ENCODE measurements at regions not wholly inside any gene's neighbourhood (a gene's known extent, or its start where the extent isn't known, plus 50 kb on each side); places are given as distances from the start of the nearest gene placed in this dataset.

DNA sequence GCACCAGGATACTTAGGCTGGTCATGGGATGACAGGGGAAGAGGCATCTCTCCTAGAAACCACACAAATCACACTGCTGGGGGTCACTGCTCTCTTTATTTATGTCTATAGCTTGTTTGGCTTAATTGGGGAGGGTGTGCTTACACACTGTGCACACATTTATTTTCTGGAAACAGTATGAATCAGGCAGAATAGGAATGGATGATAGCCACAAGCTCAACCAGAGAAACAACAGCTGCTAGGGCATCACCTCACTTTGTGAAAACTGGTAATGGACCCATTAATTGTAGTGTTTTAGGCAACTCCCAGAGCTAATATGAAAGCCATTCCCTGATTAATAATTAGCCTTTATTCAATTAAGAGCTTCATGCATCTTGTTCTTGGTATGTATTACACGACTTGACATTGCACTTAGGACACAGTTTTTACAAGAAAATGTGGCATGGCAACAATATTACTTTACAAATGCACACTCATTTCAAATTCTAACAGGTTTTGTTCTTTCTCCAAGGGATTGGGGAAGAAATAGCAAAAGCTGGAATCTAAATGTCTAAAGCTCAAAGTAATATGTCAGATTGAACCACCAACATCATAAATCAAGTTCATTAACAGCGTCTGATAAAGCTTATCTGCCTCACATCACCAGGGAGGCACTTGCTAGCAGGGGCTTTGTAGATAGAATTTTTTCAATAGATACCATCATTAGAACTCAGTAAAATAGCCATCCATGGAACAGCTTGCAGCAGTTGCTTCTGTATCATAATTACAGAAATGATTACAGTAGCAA, 361.9 kb upstream of the FSHR start:
- no peak for TF ChIP-seq TCF3 (IDR thresholded peaks at IDR 0.05; ENCODE audit: borderline replicate concordance, insufficient read depth, low read depth, low read length)
- no peaks in the 10 kb centered on the region for H3K9me3 ChIP-seq (replicated peaks; ENCODE audit: control insufficient read depth, insufficient read depth, low read length)
- no TSS peak for BruUV-seq (replicated peaks)
- FAIRE-seq = no peak
- RAD21 ChIA-PET (ENCODE audit: unreplicated experiment) = no interaction called here
- H3K4me3 ChIP-seq = no peak overlapping the region
- no peak overlapping the region for H2AFZ ChIP-seq (ENCODE audit: control insufficient read depth, low read depth, low read length)
- no peak for DNase-seq (ENCODE audit: low read depth, low spot score)
- no peak overlapping the region for H3K27ac ChIP-seq (ENCODE audit: control insufficient read depth, insufficient read depth)
- WGBS (ENCODE audit: insufficient coverage, insufficient replicate concordance, low lambda C conversion rate, missing lambda C conversion rate) = 24% methylated on average over 2 of the region's 2 CpGs
- intact Hi-C loops (cut with micrococcal nuclease; ENCODE audit: unreplicated experiment) = no loop called here
- no peaks in the 10 kb centered on the region for H3K4me1 ChIP-seq (ENCODE audit: control insufficient read depth, insufficient read depth, low read length)
- no peak overlapping the region for H3K9ac ChIP-seq (ENCODE audit: control insufficient read depth, insufficient read depth, low read length)
- POLR2A ChIA-PET = no interaction called here
- CTCF ChIA-PET = interaction anchor here (0.6 kb wide), 1 partner anchor 14 kb away, joined by 3 read pairs; no protein-coding TSS in a partner anchor
- H4K20me1 ChIP-seq (ENCODE audit: control insufficient read depth, insufficient read depth) = no peaks in the 10 kb centered on the region
- no peaks in the 10 kb centered on the region for H3K36me3 ChIP-seq (ENCODE audit: control insufficient read depth in 2 of 2, insufficient read depth in 2 of 2, low read length in 1 of 2)
- SMC1A ChIA-PET (ENCODE audit: uncharacterized antibody, unreplicated experiment) = interaction anchor here (0.7 kb wide), 1 partner anchor 65 kb away, joined by 3 read pairs; no protein-coding TSS in a partner anchor
- in situ Hi-C loops (cut with MboI) = no loop called here
- H3K27me3 ChIP-seq (replicated peaks in 1 of 2; ENCODE audit: control insufficient read depth in 2 of 2, insufficient read depth in 2 of 2, low read length in 1 of 2) = no peaks in the 10 kb centered on the region
- no peak for ATAC-seq
- H3K4me2 ChIP-seq (ENCODE audit: control insufficient read depth, insufficient read depth) = no peak overlapping the region
- no peaks in the 10 kb centered on the region for H3K79me2 ChIP-seq (ENCODE audit: control insufficient read depth, insufficient read depth, low read length)

GRCh38 chr2:49514201-49514600, 359.9 kb upstream of the FSHR start:
- ChIA-PET CTCF (no interaction called here), RAD21 (ENCODE audit: unreplicated experiment) (no interaction called here), POLR2A (no interaction called here), SMC1A (ENCODE audit: uncharacterized antibody, unreplicated experiment) (no interaction called here)
- ATAC-seq = no peak
- Histone ChIP-seq H3K9ac (ENCODE audit: control insufficient read depth, insufficient read depth, low read length) (no peak overlapping the region), H3K36me3 (ENCODE audit: control insufficient read depth in 2 of 2, insufficient read depth in 2 of 2, low read length in 1 of 2) (no peaks in the 10 kb centered on the region), H3K4me2 (ENCODE audit: control insufficient read depth, insufficient read depth) (no peak overlapping the region), H2AFZ (ENCODE audit: control insufficient read depth, low read depth, low read length) (no peak overlapping the region), H3K27me3 (replicated peaks in 1 of 2; ENCODE audit: control insufficient read depth in 2 of 2, insufficient read depth in 2 of 2, low read length in 1 of 2) (no peaks in the 10 kb centered on the region), H3K79me2 (ENCODE audit: control insufficient read depth, insufficient read depth, low read length) (no peaks in the 10 kb centered on the region), H3K27ac (ENCODE audit: control insufficient read depth, insufficient read depth) (no peak overlapping the region), H4K20me1 (ENCODE audit: control insufficient read depth, insufficient read depth) (no peaks in the 10 kb centered on the region), H3K4me3 (no peak overlapping the region), H3K9me3 (replicated peaks; ENCODE audit: control insufficient read depth, insufficient read depth, low read length) (no peaks in the 10 kb centered on the region), H3K4me1 (ENCODE audit: control insufficient read depth, insufficient read depth, low read length) (no peaks in the 10 kb centered on the region)
- intact Hi-C loops (cut with micrococcal nuclease; ENCODE audit: unreplicated experiment) = no loop called here
- no peak for DNase-seq (ENCODE audit: low read depth, low spot score)
- no peak for FAIRE-seq
- 4% methylated on average over 1 of the region's 1 CpG for WGBS (ENCODE audit: insufficient coverage, insufficient replicate concordance, low lambda C conversion rate, missing lambda C conversion rate)
- no TSS peak for BruUV-seq (replicated peaks)
- TF ChIP-seq ESRRA (IDR thresholded peaks at IDR 0.05; ENCODE audit: low read length) = no peak
- TF ChIP-seq PAX8 (IDR thresholded peaks at IDR 0.05) = no peak
- TF ChIP-seq ZBTB33 (IDR thresholded peaks at IDR 0.05) = no peak
- TF ChIP-seq BCL11A (IDR thresholded peaks at IDR 0.05; ENCODE audit: low read depth, low read length) = no peak
- no peak for TF ChIP-seq SMC3 (IDR thresholded peaks at IDR 0.05; ENCODE audit: borderline replicate concordance, low read length)
- in situ Hi-C loops (cut with MboI) = no loop called here
